ENCODE measurements at regions not wholly inside any gene's neighbourhood (a gene's known extent, or its start where the extent isn't known, plus 50 kb on each side); places are given as distances from the start of the nearest gene placed in this dataset.

DNA sequence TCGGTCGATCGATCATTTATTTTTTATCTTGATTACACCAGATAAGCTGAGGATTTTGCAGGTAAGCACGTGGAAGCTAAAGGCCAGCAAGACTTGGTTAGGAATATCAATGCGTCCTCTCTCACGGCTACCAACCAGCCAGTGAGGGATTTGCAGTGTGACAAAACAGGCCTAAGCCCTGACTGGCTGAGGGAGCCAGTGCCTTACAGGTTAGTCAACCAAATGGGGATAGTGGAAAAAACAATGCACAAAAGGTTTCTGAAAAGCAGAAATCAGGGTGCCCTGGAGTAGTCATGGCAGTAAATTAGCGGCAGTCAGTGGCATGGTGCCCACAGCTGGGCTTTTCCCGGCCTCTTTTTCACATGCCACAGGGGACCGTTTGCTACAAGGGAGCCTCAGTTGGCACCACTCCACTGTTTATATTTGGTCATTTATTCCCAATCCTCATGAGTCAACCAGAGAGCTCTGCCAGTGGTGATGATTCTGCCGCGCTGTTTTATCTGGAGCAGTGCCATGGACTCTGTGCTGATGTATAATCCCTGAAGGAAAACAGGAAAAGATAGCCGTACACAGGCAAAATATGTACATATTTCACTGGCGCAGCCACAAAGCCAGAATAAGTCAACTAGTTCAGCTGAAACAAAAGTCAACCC lies 167.6 kb downstream of the RHOU start:
- TF ChIP-seq, protein P1, sequence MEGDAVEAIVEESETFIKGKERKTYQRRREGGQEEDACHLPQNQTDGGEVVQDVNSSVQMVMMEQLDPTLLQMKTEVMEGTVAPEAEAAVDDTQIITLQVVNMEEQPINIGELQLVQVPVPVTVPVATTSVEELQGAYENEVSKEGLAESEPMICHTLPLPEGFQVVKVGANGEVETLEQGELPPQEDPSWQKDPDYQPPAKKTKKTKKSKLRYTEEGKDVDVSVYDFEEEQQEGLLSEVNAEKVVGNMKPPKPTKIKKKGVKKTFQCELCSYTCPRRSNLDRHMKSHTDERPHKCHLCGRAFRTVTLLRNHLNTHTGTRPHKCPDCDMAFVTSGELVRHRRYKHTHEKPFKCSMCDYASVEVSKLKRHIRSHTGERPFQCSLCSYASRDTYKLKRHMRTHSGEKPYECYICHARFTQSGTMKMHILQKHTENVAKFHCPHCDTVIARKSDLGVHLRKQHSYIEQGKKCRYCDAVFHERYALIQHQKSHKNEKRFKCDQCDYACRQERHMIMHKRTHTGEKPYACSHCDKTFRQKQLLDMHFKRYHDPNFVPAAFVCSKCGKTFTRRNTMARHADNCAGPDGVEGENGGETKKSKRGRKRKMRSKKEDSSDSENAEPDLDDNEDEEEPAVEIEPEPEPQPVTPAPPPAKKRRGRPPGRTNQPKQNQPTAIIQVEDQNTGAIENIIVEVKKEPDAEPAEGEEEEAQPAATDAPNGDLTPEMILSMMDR (IDR thresholded peaks at IDR 0.05): no peak

DNA sequence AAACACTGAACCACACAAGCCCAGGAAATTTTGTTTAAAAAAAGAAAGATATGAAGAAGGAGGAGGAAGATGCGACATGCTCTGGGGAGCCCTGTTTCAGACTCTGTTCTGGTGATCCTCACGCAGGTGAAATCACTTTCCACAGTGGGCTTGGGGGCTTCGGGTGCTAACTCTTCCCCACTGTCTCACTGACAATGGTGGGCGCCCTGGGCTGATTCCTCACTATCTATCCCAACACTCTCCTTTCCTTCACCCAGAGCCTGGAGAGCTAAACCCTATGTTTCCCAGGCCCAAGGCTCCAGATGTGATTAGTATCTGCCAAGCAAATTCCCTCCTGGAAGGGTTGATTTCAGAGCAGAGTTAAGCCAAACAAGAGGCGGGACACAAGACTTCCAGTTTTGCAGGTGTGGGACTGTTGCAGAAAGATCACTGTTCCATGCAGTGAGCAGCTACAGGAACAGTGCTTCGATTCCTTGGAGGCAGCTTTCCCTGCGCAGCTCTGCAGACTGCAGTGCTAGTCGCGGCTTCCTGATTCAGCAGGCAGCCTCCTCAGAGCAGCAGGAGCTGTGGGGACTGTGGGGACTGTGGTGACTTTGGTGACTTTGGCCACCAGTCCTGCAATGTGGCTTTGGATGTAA lies 168.3 kb downstream of the RHOU start:
- TF ChIP-seq, protein P1 (IDR thresholded peaks at IDR 0.05): no peak

DNA sequence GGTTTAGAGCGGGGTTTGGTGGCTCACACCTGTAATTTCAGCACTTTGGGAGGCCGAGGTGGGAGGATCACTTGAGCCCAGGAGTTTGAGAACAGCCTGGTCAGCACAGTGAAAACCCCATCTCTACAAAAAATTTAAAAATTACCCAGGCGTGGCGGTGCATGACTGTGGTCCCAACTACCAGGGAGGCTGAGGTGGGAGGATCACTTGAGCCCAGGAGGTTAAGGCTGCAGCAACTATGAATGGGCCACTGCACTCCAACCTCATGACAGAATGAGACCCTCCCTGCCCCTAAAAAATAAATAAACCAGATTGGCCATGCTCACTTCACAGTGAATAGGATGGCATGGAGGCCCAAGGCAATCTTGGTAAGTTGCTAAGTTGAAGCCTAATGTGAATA lies 168.9 kb downstream of the RHOU start:
- TF ChIP-seq, protein P1 (IDR thresholded peaks at IDR 0.05): no peak

DNA sequence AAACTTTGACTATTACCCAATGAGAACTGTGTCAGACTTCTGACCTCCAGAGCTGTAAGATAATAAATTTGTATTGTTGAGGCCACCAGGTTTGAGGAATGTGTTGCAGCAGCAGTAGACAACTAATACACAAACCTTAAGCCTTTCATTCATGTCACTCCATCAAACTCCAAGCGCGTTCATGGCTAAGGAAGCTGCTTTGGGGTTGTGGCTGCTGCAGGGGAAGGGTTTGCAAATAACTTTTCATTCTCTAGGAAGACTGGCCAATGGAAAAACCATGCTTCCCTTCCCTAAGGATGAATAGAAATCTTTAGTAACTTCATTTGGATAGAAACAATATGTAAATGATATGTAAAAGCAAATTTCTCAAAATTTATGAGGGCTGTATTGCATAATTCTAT lies 170.4 kb downstream of the RHOU start:
- TF ChIP-seq, protein P1 (IDR thresholded peaks at IDR 0.05): no peak

DNA sequence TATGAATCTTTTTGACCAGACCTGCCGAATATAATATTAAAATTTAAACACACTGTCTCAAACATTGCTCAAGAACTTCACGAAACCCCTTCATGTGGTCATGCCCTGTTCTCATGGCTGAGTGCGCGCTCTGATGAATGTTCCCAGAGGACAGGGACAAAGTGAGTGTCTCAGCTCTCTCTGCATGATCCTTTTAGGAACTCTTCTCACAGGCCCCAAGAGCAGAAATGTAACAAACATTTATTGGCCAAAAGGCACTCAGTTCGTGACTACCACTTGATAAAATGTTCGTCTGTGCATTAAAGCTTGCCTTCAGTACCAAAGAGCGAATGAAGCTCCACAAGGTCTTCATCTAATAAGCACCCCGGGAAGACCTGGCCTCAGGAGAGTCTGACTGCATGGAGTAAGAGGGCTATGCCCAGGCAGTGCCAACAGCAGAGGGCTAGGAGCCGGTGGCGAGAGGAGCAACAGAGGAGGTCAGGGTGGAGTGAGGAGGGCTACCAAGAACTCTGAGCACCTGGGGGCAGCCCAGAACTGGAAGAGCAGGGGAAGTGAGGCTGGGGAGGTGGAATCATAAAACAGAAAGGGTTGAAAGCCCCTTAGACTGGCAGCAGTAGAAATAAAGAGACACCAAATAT lies 171.1 kb downstream of the RHOU start:
- TF ChIP-seq, protein P1 (IDR thresholded peaks at IDR 0.05): no peak

DNA sequence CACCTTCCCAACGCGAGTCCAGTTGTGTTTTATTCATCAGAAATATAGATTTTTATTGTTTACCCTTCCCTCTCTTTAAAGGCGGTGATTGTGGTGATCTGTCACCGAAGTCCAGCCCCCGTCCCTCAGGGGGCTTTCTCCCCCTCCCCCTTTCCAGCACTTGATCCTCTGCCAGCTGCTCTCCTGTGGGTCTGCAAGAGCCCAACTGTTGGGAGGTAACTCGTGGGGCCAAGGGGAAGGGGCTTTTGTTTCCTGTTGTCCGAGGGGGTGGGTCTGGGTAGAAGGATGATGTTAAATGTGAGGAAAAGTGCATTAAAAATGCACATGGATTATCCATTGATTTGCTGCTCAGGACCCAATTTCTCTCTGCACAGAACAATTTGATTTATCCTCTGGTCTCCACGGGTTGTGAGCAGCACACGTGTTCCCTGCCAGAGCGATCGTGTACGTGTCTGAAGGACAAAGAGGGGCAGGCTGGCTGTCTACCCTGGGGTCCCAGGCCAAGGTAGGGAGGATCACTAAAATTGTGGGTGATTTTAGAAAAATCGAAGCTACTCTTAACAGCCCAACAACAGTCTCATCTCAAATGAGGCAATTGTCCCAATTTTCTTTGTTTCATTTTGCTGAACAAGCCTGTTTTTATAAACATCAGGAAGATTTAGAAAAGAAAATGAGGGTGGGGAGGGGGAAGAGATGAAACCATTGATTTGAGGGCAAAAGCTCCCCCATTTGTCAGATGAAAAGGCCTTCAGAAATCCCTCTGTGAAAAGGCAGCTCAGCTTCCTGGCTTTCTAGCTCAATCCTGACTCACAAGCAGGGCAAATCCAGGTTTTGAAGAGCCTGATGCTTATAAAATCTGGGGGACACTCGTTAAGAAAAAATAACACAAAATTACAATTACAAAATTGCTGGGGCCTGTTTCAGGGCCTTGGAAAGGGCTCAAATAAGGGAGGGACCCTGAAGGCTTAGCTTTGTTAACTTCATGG lies 176.2 kb downstream of the RHOU start:
- TF ChIP-seq, protein P1 (IDR thresholded peaks at IDR 0.05): no peak
